Eye (tissue), 1 donor: ENCODE measurements at regions not wholly inside any gene's neighbourhood (a gene's known extent, or its start where the extent isn't known, plus 50 kb on each side); places are given as distances from the start of the nearest gene placed in this dataset.
"Not testable (repeated sequence)": the region's sequence is repeated elsewhere in the genome, so short reads cannot be mapped to it uniquely, and the experiment has no call there.

Source experiments
- DNase-seq: peaks from one replicate; pipeline ENCODE4 v3.0.0-alpha.2; 2015

- DNase-seq = no peak
Observed at GRCh38 chr10:20485554-20485953, 411.6 kb downstream of the NEBL start.

DNA sequence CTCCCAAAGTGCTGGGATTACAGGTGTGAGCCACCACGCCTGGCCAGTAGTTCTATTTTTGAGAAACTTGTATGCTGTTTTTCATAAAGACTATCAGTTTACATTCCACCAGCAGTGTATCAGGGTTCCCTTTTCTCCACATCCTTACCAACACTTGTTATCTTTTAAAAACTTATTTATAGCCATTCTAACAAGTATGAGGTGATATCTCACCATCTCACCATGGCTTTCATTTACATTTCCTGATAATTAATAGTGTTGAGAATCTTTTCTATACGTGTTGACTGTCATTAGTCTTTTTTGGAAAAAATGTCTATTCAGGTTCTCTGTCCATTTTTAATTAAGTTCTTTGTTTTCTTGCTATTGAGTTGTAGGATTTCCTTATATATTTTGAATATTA lies 416.1 kb downstream of the NEBL start:
- no peak for DNase-seq

GRCh38 chr10:20480575-20480974 lies 416.5 kb downstream of the NEBL start:
- DNase-seq = not testable (repeated sequence)

DNA sequence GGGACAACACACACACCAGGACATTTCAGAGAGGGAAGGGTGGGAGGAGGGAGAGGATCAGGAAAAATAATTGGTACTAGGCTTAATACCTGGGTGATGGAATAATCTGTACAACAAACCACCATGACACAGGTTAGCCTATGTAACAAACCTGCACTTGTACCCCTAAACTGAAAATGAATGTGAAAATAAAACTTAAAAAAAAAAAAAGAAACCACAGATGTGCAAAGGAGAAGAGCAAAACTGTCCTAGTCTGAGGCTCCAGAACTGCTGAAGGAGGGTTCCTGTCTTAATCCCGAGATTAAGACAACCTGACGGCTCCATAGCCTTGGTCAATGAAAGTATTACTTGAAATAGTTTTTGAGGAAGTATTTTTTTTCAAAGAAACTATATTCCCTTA lies 423.0 kb downstream of the NEBL start:
- no peak for DNase-seq

DNA sequence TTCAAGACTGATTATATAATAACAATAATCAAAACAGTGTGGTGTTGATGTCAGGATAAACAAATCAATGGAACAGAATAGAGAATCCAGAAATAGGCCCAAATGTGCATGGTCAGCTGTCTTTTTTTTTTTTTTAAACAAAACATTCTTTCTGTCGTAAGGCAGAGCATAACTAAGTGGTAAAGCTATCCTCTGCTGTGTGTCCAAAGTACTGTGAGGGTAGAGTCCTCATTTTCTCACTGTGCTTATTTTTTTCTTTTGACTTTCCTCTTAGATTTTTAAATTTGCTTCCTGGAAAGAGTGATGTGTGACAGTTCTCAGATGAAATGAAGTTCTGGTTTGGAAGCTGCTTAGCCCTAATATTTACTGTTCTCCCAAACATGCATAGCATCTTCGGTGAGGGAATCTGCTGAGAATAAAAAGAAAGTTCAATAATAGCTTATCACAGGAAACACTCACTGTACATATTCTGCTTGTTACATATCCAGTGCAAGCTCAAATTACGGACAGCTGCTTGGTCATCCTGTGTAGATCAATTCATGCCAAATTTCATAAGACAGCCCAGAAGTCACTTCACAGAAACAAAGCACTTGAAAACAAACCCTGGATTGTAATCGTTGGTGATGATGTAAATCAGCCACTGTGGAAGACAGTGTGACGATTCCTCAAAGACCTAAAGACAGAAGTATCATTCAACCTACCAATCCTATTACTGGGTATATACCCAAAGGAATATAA lies 423.9 kb downstream of the NEBL start:
- DNase-seq = no peak

GRCh38 chr10:20466731-20467130 lies 430.4 kb downstream of the NEBL start:
- no peak for DNase-seq

- DNase-seq = peak; percentile 49
Observed at GRCh38 chr10:20457649-20458048, 439.5 kb downstream of the NEBL start.

GRCh38 chr10:20455774-20456173 lies 441.3 kb downstream of the NEBL start:
- no peak for DNase-seq

- DNase-seq = peak; percentile 74
Observed at GRCh38 chr10:20454331-20454730, 442.8 kb downstream of the NEBL start.

- DNase-seq = no peak
Observed at GRCh38 chr10:20446561-20447193, 450.4 kb downstream of the NEBL start.

DNA sequence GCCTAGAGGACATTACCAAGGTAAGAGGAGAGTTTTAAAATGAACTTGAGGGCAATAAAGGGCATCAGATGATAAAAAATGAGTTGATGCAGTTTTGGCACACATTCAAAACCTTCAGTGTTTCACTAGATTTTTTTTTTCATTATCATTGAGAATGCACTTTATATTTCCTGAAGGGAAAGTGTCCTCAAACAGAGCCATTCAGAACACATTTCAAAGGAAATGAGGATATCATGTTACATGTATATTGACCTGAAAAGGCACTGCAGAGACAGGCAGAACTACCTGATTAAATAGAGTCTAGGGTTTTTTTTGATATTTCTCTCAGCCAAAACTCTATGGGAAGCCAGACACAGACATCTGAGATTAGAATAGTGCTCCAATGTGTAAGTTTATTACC lies 454.0 kb downstream of the NEBL start:
- no peak for DNase-seq

GRCh38 chr10:20429742-20430141 lies 467.4 kb downstream of the NEBL start:
- no peak for DNase-seq

DNA sequence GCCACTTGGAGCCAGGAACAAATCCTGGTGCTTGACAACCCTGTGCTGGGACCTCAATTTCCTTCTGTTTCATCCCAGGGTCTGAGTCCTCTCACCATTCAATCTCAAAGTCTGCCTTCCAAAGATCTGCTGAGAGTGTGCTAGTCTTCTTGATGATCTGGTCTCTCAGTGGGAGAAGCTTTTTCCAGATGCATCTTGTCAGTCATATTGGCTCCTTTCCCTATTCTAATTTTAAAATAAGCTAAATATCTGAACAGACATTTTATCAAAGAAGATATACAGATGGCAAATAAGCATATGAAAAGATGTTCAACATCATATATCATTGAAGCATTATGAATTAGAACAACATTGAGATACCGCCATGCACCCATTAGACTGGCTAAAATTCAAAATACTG lies 469.3 kb downstream of the NEBL start:
- DNase-seq = no peak

DNA sequence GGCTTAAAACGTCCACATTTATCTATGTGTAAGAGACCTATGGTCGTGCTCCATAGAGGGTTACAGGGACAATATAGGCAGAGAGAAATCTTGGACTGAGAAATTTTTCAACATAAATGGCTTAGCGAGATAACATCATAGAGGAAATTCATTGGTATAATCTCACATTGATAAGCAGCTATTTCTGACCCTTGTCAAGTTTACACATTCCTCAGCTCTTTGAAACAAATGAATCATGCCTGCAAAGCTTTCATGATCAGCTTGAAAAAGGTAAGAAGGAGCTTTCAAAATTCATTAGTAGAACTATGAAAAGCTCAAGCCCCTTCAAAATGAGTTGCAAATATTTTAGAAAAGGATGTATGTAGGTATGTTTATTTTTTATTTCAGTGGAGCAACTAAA lies 478.8 kb downstream of the NEBL start:
- no peak for DNase-seq

DNA sequence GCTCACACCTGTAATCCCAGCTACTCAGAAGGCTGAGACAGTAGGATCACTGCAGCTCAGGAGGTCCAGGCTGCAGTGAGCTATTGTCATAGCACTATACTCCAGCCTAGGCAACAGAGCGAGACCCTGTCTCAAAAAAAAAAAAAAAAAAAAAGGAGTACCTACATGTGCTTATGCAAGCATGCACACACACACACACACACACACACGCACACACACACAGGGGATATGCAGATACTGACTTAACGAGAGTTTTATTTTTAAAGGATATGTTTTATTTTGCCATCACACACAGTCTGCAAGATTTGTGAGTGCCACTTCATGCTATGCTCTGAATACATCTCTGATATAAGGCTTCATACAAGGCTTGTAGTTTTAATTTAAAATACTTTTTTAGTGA lies 479.3 kb downstream of the NEBL start:
- DNase-seq = no peak

DNA sequence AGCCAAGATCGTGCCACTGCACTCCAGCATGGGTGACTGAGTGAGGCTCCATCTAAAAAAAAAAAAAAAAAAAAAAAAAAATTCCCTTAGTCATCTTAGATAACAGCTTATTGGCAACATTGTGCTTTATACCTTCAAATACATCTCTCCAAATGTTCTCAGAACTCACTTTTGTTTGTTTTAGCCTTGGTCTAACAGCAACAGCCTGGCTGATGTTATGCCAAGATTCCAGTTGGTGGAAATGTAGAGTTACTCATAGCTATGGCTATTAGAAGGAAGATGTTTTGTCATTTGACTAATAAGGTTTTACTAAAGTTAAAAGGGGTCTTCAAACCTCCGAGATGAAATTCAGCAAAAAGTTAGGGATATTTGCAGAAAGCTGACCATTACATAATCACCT lies 481.4 kb downstream of the NEBL start:
- DNase-seq = no peak

- DNase-seq = no peak
Observed at GRCh38 chr10:20407357-20407756, 489.8 kb downstream of the NEBL start.

GRCh38 chr10:20406281-20407104 lies 490.6 kb downstream of the NEBL start:
- DNase-seq = no peak

DNA sequence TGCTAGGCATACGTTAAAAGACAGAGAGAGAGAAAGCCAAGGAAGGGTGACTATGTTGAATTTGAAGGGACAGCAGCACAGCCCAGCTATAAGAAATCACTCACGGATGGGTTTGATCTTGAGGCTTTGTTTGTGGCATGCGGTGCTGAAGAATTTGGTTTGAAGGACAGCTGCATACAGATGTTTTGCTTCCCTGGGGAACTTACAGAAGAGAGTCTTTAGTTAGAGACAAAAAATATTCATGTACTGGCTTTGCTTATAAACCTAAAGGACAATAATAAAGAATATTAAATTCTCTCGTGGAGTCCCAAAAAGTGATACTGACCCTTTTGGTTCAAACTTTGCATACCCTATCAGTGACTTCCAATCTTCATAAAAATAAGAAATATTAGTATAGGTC lies 491.4 kb downstream of the NEBL start:
- DNase-seq = no peak

DNA sequence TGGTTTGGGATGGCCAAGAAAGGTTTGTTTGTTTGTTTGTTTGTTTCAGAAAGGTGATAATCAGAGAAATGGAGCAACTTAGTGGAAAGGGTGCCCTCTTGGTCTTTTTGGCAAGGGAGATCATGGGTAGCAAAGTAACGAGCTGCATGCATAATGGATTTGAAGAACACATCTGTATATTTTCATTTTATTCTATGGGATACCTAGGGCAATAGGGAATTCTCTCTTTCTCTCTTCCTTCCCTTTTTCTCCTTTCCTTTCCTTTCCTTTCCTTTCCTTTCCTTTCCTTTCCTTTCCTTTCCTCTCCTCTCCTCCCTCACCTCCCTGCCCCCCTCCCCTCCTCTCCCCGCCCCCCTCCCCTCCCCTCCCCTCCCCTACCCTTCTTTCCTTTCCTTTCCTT lies 492.1 kb downstream of the NEBL start:
- no peak for DNase-seq

GRCh38 chr10:20399772-20400171 lies 497.3 kb downstream of the NEBL start:
- DNase-seq = no peak

- no peak for DNase-seq
Observed at GRCh38 chr10:20396701-20397100, 500.4 kb downstream of the NEBL start.

- DNase-seq = no peak
Observed at GRCh38 chr10:20396205-20396604, 500.9 kb downstream of the NEBL start.

DNA sequence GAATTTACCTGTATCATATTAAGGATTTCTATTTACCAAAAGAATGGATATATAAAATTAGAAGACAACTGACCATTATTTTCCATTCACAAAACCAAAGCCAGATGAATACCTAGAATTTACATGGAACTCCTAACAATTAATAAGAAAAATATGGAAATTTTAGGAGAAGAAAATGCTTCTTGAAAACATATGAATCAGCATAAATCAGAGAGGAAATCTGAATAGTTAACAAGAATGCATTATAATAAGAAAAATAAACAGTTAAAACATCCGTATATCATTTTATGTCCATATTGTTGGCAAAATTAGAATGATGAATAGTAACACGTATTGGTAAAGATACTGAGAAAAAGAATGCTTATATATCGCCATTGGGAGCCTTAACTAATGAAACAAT lies 505.5 kb downstream of the NEBL start:
- DNase-seq = no peak
